Endothelial cell of umbilical vein (primary cell): ENCODE measurements at regions not wholly inside any gene's neighbourhood (a gene's known extent, or its start where the extent isn't known, plus 50 kb on each side); places are given as distances from the start of the nearest gene placed in this dataset.

Experiments used
- BruUV-seq: library from RNA; stranded (reverse); fragments of 400-500 nt; replicated peaks from 2 replicates; lab custom pipeline; 2021; lab: Mats Ljungman, UMichigan
- CTCF ChIA-PET: fragments of 300-600, 350-600 bp; sonication (Branson Sonifier 250); formaldehyde crosslinking; loops from one replicate; lab custom pipeline; 2021; ENCODE audit warnings: antibody characterized with exemption, inconsistent platforms; lab: Charles Lee
- POLR2A ChIA-PET: fragments of 300-600, 350-600 bp; sonication (Branson Sonifier 250); formaldehyde crosslinking; loops from one replicate; lab custom pipeline; 2021; ENCODE audit warnings: antibody characterized with exemption, inconsistent platforms; lab: Charles Lee
- DNase-seq: peaks from one replicate; pipeline ENCODE4 v3.0.0-alpha.2; 2011; ENCODE audit warnings: low read depth, low spot score
- FAIRE-seq: peaks from 2 replicates; lab custom pipeline; 2011; peaks lifted over from hg19 to GRCh38; lab: Jason Lieb, UNC
- H2AFZ ChIP-seq: 2 replicates; pipeline ENCODE4 v1.6.0; 2012; ENCODE audit warnings: low read depth, low read length, control low read depth, inconsistent platforms
- H3K27ac ChIP-seq: 2 replicates; pipeline ENCODE4 v1.5.1; 2011; ENCODE audit warnings: low read depth, mild to moderate bottlenecking, control low read depth, low read length, moderate library complexity; ENCODE audit not compliant: insufficient read depth
- H3K27me3 ChIP-seq, 2 experiments: 2 replicates each; pipeline versions ENCODE4 v1.6.0 to v1.6.1; 2011; ENCODE audit warnings: low read length in 2 of 2, mixed read lengths in 1 of 2; ENCODE audit not compliant: control insufficient read depth in 2 of 2, insufficient read depth in 2 of 2
- H3K36me3 ChIP-seq, 2 experiments: 2 replicates in 1 of 2; 3 replicates in 1 of 2; pipeline ENCODE4 v1.5.1; 2011; ENCODE audit warnings: low read length in 2 of 2, mild to moderate bottlenecking in 1 of 2, moderate library complexity in 1 of 2; ENCODE audit not compliant: control insufficient read depth in 2 of 2, insufficient read depth in 2 of 2; ENCODE audit errors: extremely low read depth in 1 of 2
- H3K4me1 ChIP-seq: 3 replicates; pipeline ENCODE4 v1.5.1; 2011; ENCODE audit warnings: mild to moderate bottlenecking, low read length; ENCODE audit not compliant: control insufficient read depth, insufficient read depth; ENCODE audit errors: extremely low read depth
- H3K4me2 ChIP-seq: 2 replicates; pipeline ENCODE4 v1.6.1; 2011; ENCODE audit warnings: low read length, control low read depth, mixed read lengths; ENCODE audit not compliant: insufficient read depth
- H3K4me3 ChIP-seq, 3 experiments: fragments of 200-600 bp in 1 of 3; sonication (generic), shearing (Covaris generic) in 1 of 3; replicated peaks in 1 of 3; 2 replicates each; pipeline ENCODE4 v1.5.1; 2011 to 2016; ENCODE audit warnings: control low read depth in 3 of 3, low read length in 3 of 3, mild to moderate bottlenecking in 2 of 3, inconsistent platforms in 1 of 3, low read depth in 1 of 3, moderate library complexity in 1 of 3; ENCODE audit not compliant: insufficient read depth in 1 of 3
- H3K79me2 ChIP-seq: 2 replicates; pipeline ENCODE4 v1.6.0; 2012; ENCODE audit warnings: low read length, inconsistent platforms; ENCODE audit not compliant: control insufficient read depth, insufficient read depth
- H3K9ac ChIP-seq: replicated peaks from 2 replicates; pipeline ENCODE3; 2011; ENCODE audit warnings: low read length, control low read depth; ENCODE audit not compliant: insufficient read depth; ENCODE audit errors: extremely low read depth
- H3K9me1 ChIP-seq: replicated peaks from 3 replicates; pipeline ENCODE4 v1.6.0; 2011; ENCODE audit warnings: mild to moderate bottlenecking, low read length; ENCODE audit not compliant: control insufficient read depth, insufficient read depth; ENCODE audit errors: extremely low read depth
- H3K9me3 ChIP-seq: replicated peaks from 2 replicates; pipeline ENCODE4 v1.5.1; 2012; ENCODE audit warnings: low read length, inconsistent platforms; ENCODE audit not compliant: control insufficient read depth, insufficient read depth
- H4K20me1 ChIP-seq: replicated peaks from 2 replicates; pipeline ENCODE3; 2011; ENCODE audit warnings: mild to moderate bottlenecking, low read length; ENCODE audit not compliant: control insufficient read depth, insufficient read depth; ENCODE audit errors: extremely low read depth
- CTCF ChIP-seq, 2 donors: IDR thresholded peaks; 1 replicate in 1 of 2; 2 replicates in 1 of 2; pipeline ENCODE4 v1.5.1; 2011; ENCODE audit warnings: low read length in 2 of 2, mild to moderate bottlenecking in 2 of 2, moderate library complexity in 2 of 2, control low read depth in 1 of 2, inconsistent platforms in 1 of 2, low read depth in 1 of 2; ENCODE audit not compliant: insufficient read depth in 1 of 2; ENCODE audit errors: extremely low read depth in 1 of 2
- EZH2 ChIP-seq: IDR thresholded peaks from 2 replicates; pipeline ENCODE4 v1.6.1; 2012; ENCODE audit warnings: borderline replicate concordance, low read depth, mild to moderate bottlenecking, moderate library complexity, low read length, inconsistent platforms; ENCODE audit not compliant: severe bottlenecking
- FOS ChIP-seq: IDR thresholded peaks from 2 replicates; pipeline ENCODE4 v1.6.1; 2011; ENCODE audit warnings: mild to moderate bottlenecking, low read length, moderate library complexity, borderline replicate concordance; ENCODE audit not compliant: insufficient read depth
- GATA2 ChIP-seq: IDR thresholded peaks from 2 replicates; pipeline ENCODE4 v1.7.0; 2011; ENCODE audit warnings: low read depth, mild to moderate bottlenecking, moderate library complexity, mixed read lengths, low read length; ENCODE audit not compliant: insufficient read length, insufficient read depth
- JUN ChIP-seq: IDR thresholded peaks from 2 replicates; pipeline ENCODE4 v1.6.1; 2011; ENCODE audit warnings: borderline replicate concordance, low read depth; ENCODE audit not compliant: insufficient read length, insufficient read depth
- MYC ChIP-seq: IDR thresholded peaks from one replicate; pipeline ENCODE4 v1.6.1; 2011; ENCODE audit warnings: mild to moderate bottlenecking, low read depth, low read length
- POLR2A ChIP-seq: IDR thresholded peaks from 2 replicates; pipeline ENCODE4 v1.6.1; 2012; ENCODE audit warnings: low read depth, mild to moderate bottlenecking, control low read depth, low read length
- POLR2AphosphoS5 ChIP-seq: IDR thresholded peaks from 2 replicates; pipeline ENCODE4 v1.6.1; 2012; ENCODE audit warnings: low read depth, mild to moderate bottlenecking, control low read depth, low read length, moderate library complexity; ENCODE audit not compliant: insufficient read depth
- dilution Hi-C: fragments of 300-500 bp; cut with MboI; formaldehyde crosslinking; loops from one replicate; pipeline ENCODE4 v1.15.0; 2019; ENCODE audit warnings: low sequenced_read_pairs; ENCODE audit not compliant: extremely low pct_ligation_motif_present
- intact Hi-C: fragments of 100-400 bp; cut with micrococcal nuclease; formaldehyde crosslinking; loops from one replicate; pipeline ENCODE4 v1.10.0; 2022
- TF ChIP-seq, protein P1 (sequence below): IDR thresholded peaks from 2 replicates; pipeline ENCODE4 v1.6.1; 2011; ENCODE audit not compliant: insufficient read depth, insufficient read length

- ChIA-PET POLR2A (no interaction called here), CTCF (interaction anchor here (1.5 to 2.5 kb wide), 3 partner anchors 12 to 16 kb away, joined by 4 to 15 read pairs (median 11); no protein-coding TSS in a partner anchor)
- H3K4me3 ChIP-seq = no peak overlapping the region
- H3K79me2 ChIP-seq = no peaks in the 10 kb centered on the region
- no TSS peak for BruUV-seq
- H3K9ac ChIP-seq = no peak overlapping the region
- H3K9me1 ChIP-seq = no peaks in the 10 kb centered on the region
- H3K9me3 ChIP-seq = no peaks in the 10 kb centered on the region
- no peak for TF ChIP-seq EZH2
- no peak for TF ChIP-seq JUN
- dilution Hi-C loops = no loop called here
- H3K36me3 ChIP-seq = no peaks in the 10 kb centered on the region
- H4K20me1 ChIP-seq = no peaks in the 10 kb centered on the region
- H3K27me3 ChIP-seq = no peaks in the 10 kb centered on the region
- no peak for FAIRE-seq
- H2AFZ ChIP-seq = no peak overlapping the region
- intact Hi-C loops = no loop called here
- H3K4me1 ChIP-seq = no peaks in the 10 kb centered on the region
- DNase-seq = no peak
- H3K27ac ChIP-seq = no peak overlapping the region
- no peak overlapping the region for H3K4me2 ChIP-seq
Measured at GRCh38 chr6:130306377-130306776, 59.4 kb upstream of the TMEM200A start.

DNA sequence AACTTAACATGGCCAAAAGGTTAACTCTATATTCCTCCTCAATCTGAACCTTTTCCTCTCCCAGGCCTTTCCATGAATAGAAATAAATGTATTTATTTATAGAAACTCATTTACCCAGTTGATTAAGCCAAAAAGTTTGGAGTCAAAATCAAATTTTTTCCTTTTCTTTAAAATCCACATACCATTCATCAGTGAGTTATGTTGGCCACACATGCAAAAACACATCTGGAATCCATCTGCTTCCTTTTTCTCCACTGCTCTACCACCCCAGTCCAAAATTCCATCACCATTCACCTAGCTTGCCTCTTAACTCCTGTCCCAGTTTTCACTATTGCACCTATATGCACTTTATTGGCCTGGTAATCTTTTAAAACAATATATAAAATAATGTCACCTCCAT is 62.4 kb upstream of the TMEM200A start:
- H3K4me2 ChIP-seq = no peak overlapping the region
- BruUV-seq = no TSS peak
- H3K9me3 ChIP-seq = no peaks in the 10 kb centered on the region
- DNase-seq = no peak
- H3K79me2 ChIP-seq = no peaks in the 10 kb centered on the region
- FAIRE-seq = no peak
- dilution Hi-C loops = no loop called here
- no peaks in the 10 kb centered on the region for H3K9me1 ChIP-seq
- POLR2A ChIA-PET = no interaction called here
- intact Hi-C loops = no loop called here
- CTCF ChIA-PET = no interaction called here
- no peaks in the 10 kb centered on the region for H4K20me1 ChIP-seq
- H3K27ac ChIP-seq = no peak overlapping the region
- no peak overlapping the region for H2AFZ ChIP-seq
- no peaks in the 10 kb centered on the region for H3K36me3 ChIP-seq
- no peaks in the 10 kb centered on the region for H3K27me3 ChIP-seq
- no peak overlapping the region for H3K9ac ChIP-seq
- H3K4me3 ChIP-seq = no peak overlapping the region
- TF ChIP-seq, protein P1, sequence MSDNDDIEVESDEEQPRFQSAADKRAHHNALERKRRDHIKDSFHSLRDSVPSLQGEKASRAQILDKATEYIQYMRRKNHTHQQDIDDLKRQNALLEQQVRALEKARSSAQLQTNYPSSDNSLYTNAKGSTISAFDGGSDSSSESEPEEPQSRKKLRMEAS = no peak
- no peak for TF ChIP-seq JUN
- TF ChIP-seq FOS = no peak
- TF ChIP-seq EZH2 = no peak
- no peak for TF ChIP-seq POLR2A
- TF ChIP-seq MYC = no peak
- TF ChIP-seq GATA2 = no peak
- TF ChIP-seq POLR2AphosphoS5 = no peak
- TF ChIP-seq CTCF (IDR thresholded peaks at IDR 0.05; ENCODE audit: extremely low read depth in 1 of 2, insufficient read depth in 1 of 2, low read depth in 1 of 2, low read length in 2 of 2) = no peak
- no peaks in the 10 kb centered on the region for H3K4me1 ChIP-seq
